Testis (tissue), 2 donors: ENCODE measurements at regions not wholly inside any gene's neighbourhood (a gene's known extent, or its start where the extent isn't known, plus 50 kb on each side); places are given as distances from the start of the nearest gene placed in this dataset.

Source experiments
- POLR2A ChIP-seq: fragments of 450-650 bp; IDR thresholded peaks from one replicate; pipeline ENCODE4 v1.6.1; 2017; ENCODE audit warnings: antibody characterized with exemption, mild to moderate bottlenecking, moderate library complexity
- TF ChIP-seq, protein P1 (sequence below), 3 experiments: fragments of 450-650 bp in 2 of 3; fragments of 200-600 bp in 1 of 3; sonication (generic) in 1 of 3; IDR thresholded peaks; one replicate each; pipeline ENCODE4 v1.5.1; 2016 to 2019; ENCODE audit warnings: antibody characterized with exemption in 3 of 3, mild to moderate bottlenecking in 2 of 3, moderate library complexity in 1 of 3

DNA sequence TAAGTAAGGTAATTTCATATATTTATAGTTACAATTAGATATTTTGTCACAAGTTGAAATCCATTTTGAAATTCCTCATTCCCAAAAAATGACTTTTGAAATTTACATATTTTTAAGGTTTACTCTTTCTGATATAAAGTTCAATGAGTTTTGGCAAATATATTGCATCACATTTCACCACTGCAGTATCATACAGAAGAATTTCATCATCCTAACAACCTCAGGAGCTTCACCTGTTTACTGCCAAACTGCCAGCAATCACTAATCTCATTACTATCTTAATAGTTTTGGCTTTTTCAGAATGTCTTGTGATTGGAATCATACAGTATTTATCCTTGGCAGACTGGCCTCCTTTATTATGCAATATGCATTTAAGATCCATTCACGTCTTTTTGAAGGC lies 1578.9 kb downstream of the REEP3 start:
- TF ChIP-seq, protein P1, sequence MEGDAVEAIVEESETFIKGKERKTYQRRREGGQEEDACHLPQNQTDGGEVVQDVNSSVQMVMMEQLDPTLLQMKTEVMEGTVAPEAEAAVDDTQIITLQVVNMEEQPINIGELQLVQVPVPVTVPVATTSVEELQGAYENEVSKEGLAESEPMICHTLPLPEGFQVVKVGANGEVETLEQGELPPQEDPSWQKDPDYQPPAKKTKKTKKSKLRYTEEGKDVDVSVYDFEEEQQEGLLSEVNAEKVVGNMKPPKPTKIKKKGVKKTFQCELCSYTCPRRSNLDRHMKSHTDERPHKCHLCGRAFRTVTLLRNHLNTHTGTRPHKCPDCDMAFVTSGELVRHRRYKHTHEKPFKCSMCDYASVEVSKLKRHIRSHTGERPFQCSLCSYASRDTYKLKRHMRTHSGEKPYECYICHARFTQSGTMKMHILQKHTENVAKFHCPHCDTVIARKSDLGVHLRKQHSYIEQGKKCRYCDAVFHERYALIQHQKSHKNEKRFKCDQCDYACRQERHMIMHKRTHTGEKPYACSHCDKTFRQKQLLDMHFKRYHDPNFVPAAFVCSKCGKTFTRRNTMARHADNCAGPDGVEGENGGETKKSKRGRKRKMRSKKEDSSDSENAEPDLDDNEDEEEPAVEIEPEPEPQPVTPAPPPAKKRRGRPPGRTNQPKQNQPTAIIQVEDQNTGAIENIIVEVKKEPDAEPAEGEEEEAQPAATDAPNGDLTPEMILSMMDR (IDR thresholded peaks at IDR 0.05): no peak
- TF ChIP-seq POLR2A: no peak
